HG02610 (cell line): ENCODE measurements at regions not wholly inside any gene's neighbourhood (a gene's known extent, or its start where the extent isn't known, plus 50 kb on each side); places are given as distances from the start of the nearest gene placed in this dataset.

ENCODE experiments used
- ATAC-seq: cut with Tn5 transposase; IDR thresholded peaks from one replicate; pipeline ENCODE4 v1.9.1; 2021; ENCODE audit warnings: mild to moderate bottlenecking, moderate library complexity; ENCODE audit not compliant: unreplicated experiment

- ATAC-seq, result no peak
These were observed 249.9 kb downstream of the IPMK start for GRCh38 chr10:58017719-58018367.

GRCh38 chr10:58016614-58017013 lies 251.1 kb downstream of the IPMK start:
- ATAC-seq, result no peak

GRCh38 chr10:58014436-58014835 lies 253.3 kb downstream of the IPMK start:
- ATAC-seq, result no peak

- no peak for ATAC-seq
These were observed 254.3 kb downstream of the IPMK start for GRCh38 chr10:58013406-58013805.

- ATAC-seq, result peak; percentile 49
These were observed 257.5 kb downstream of the IPMK start for GRCh38 chr10:58010073-58010702.

- no peak for ATAC-seq
These were observed 263.7 kb downstream of the IPMK start for GRCh38 chr10:58003945-58004344.

DNA sequence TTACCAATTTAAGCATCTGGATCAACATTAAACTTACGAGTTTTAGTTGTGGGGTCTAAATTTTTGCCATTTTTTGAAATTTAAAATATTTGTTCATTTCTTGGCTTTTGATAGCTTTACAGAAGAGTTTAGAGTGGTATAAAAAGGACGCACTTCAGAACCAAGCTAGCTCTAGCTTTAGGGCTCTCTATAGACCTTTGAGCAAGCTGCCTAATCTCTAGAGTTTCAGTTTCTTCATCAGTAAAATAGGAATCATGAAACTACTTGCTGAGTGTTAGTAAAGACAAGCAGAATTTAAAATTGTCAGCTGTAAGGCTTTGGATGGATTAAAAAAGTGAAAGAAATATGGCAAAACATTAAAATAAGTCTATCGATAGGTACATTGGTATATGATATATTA lies 266.5 kb downstream of the IPMK start:
- ATAC-seq, result no peak

DNA sequence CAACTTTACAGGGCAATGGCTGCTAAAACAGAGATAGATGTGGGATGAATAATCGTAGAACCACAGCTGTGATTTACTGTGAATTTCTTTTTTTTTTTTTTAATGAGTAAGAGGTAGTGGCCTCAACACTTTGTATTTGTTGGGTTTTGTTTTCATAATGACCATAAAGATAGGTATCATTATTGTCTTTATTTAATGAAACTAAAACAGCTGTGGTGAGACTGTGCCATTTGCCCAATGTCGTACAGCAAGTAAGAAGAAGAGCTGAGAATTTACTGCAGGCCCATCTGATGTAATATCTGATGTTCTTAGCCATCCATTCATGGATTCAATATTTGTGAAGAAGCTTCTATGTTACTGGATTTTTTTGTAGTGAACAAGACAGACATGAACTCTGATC lies 271.2 kb downstream of the IPMK start:
- ATAC-seq, result no peak

DNA sequence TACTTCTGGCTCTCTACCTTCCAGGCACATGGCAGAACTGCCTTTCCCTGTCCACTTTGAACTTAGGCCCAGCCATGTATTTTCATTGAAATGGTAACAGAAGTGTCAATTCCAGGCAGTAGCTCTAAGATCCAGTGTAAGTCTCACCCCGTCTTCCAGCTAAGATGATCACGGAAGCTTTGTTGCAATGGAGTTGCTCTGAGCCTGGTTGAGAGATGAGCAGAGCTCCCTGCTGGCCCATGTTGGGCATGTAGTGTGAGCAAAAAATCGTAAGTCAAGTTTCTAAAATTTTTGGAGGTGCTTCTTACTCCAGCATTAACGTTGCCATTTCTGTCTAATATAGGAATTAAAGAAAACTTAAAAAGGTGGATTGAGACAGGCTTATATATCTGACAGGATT lies 274.4 kb downstream of the IPMK start:
- no peak for ATAC-seq

DNA sequence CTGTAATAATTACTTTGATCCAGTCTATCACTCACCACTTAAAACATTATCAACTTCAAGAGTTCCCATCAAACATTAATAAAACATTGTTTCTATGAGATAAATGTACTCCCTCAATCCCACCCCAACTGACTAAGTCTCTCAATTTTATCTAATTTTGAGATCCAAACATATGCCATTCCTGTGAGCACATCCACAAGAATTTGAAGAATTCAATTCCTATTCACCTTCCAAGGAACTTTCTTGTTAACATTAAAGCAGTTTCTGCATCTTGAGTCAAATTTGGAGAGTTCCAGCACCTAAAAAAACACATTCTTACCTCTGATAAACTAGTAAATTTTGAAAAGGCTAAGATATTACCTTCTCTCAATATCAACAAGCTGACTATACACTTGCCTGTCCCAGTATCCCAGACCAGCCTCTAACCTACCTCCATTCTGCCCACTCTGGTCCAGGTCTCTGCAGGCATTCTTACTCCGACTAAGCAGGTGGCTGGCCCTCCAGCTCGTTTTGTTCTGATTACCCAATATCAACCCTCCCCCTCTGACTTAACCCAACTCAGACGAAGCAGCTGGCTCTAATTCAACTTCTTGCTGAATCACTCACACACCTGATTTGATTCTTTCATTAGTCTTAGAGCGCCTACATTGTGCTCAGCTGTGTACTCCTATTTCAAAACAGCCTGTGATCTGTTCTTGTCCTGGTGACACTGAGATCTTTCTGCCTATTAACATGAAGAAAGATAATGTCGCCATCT lies 275.2 kb downstream of the IPMK start:
- no peak for ATAC-seq

DNA sequence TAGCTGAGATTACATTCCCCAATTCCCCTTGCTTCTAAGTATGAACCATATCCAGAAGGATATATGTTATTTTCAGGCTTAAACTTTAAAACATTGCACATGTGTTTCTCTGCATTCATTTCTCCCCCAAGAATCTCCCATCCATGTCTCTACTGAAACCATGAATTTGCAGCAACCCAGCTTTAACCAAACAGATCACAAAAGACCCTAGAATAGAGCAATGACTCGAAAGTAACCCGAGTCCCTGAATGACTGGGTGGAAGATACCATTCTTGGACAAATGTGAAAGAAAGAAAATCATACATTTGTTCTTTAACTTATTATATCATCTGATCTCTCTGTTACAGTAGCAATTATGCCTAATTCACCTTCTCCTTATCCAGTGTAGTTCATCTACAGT lies 278.7 kb downstream of the IPMK start:
- no peak for ATAC-seq

- no peak for ATAC-seq
These were observed 280.5 kb downstream of the IPMK start for GRCh38 chr10:57987055-57987721.

GRCh38 chr10:57986422-57986821 lies 281.3 kb downstream of the IPMK start:
- no peak for ATAC-seq

DNA sequence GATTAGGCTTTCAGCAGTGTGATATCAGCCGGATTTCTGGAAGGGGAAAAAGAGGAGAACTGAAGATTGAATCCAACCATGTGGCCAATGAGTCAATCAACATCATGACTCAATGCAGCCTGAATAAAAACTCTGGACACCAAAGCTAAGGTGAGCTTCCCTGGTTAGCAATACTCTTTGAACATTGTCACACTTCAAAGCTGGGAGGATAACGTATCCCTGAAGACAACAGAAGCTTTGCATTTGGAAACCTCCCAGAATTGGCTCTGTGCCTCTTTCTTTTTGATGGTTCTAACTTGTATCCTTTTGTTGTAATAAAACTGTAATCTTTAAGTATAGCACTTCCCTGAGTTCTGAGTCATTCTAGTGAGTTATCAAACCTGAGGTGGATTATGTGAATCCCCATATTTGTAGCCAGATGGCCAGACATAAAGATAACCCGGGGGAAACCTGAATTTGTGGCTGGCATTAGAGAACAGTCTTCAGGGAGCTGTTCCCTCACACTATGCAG lies 284.4 kb downstream of the IPMK start:
- no peak for ATAC-seq

- no peak for ATAC-seq
These were observed 285.6 kb downstream of the IPMK start for GRCh38 chr10:57982091-57982490.

DNA sequence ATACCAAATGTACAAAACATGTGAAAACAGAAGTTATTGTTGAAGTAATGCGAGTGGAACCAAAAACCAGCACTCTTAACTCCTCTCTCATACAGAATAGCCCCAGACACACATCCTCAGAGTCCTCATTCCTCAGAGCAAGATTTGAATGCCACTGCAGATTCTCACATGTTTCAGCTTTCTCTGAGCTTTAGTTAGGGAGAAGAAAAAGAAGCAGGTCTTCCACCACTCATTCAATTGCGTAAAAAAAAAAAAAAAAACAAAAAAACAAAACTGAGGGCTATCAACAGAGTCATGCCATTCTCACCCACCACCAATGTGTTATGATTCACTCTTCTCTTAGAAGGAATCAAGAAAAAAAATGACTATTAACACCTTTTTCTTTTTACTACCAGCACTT lies 287.7 kb downstream of the IPMK start:
- ATAC-seq, result no peak

DNA sequence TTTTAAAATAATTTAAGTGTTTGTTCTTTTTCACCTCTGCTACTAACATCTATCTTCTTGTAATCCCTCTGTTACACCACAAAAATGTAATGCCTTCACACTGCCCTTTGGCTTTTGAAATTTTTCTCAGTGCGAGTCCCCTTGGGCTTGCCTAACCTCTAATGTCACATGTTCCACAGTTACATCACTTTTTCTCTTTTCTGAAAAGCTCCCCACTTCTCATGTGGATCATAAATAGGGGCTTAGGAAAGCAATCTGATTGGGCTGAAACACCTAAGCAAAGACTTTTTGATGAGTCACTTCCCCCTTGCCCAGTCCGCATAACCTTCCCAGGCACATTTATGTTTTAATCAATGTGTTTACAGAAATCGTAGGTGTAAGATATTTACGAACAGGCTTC lies 288.2 kb downstream of the IPMK start:
- no peak for ATAC-seq

- no peak for ATAC-seq
These were observed 290.4 kb downstream of the IPMK start for GRCh38 chr10:57977262-57977661.

- no peak for ATAC-seq
These were observed 294.2 kb downstream of the IPMK start for GRCh38 chr10:57973451-57973850.

- ATAC-seq, result no peak
These were observed 294.9 kb downstream of the IPMK start for GRCh38 chr10:57972783-57973182.

GRCh38 chr10:57968328-57969016 lies 299.2 kb downstream of the IPMK start:
- ATAC-seq, result no peak
